Cardiac septum (tissue), 1 donor: ENCODE measurements at regions not wholly inside any gene's neighbourhood (a gene's known extent, or its start where the extent isn't known, plus 50 kb on each side); places are given as distances from the start of the nearest gene placed in this dataset.

Source experiments
- DNase-seq: peaks from one replicate; pipeline ENCODE4 v3.0.0-alpha.2; 2020; ENCODE audit warnings: low spot score
- intact Hi-C: fragments of 100-400 bp; cut with DNase I; formaldehyde crosslinking; loops from one replicate; pipeline ENCODE4 v1.14.0; 2022
- donor health status: DM: no; HTN: no; CAD: no.

DNA sequence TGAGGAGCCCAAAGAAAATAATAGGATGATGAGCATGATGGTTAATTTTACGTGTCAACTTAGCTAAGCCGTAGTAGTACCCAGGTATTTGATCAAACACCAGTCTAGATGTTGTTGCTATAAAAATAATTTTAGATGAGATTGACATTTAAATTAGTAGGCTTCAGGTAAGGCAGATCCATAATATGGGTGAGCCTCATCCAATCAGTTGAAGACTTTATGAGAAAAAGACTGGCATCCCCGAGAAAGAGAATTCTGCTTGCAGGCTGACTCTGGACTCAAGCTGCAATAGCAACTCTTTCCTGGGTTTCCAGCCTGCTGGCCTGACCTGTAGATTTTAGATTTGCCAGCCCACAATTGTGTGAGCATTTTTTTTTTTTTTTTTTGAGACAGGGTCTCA lies 192.8 kb upstream of the LNX1 start:
- intact Hi-C loops: no loop called here
- DNase-seq: no peak

DNA sequence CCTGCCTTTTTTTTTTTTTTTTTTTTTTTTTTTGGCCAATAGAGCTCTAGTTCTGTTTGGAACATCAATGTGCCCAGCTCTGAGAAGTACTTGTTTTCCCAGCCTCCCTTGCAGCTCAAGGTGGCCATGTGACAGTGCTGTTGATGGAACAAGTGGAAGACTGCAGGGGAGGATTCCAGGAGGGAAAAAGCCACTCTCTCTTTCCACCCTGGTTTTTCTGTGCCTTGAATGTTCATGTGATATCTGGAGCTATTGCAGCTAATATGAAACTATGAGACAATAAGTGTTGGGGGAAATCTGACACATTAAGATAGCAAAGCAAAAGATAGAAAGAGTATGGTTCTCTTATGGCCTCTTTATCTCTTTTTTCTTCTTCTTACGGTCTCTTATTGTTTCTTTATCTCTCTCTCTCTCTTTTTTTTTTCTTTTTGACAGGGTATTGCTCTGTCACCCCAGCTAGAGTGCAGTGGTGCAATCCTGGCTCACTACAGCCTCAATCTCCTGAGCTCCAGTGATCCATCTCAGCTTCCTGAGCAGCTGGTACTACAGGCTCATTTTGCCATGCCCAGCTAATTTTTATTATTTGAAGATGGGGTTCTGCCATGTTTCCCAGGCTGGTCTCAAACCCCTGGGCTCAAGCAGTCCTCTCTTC lies 192.0 kb upstream of the LNX1 start:
- intact Hi-C loops: no loop called here
- DNase-seq: no peak

DNA sequence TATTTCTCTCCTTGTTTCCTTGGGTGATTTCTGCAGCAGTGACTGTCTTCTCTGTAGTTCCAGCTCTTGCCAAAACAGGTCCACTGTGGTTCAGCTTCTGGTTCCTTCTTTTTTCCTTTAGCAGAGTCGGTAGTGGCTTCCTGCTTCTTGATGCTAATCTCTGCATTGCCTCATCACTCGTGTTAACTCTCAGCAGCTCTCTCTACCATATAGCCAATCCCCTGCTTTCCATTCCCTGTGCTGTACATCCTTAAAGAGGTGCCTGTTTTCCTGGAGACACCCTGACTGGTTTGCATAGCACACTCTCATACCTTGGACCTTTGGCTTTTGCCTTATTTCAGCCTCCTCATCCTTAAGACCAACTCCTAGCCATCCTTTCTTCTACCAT lies 191.2 kb upstream of the LNX1 start:
- DNase-seq: no peak
- intact Hi-C loops: no loop called here

DNA sequence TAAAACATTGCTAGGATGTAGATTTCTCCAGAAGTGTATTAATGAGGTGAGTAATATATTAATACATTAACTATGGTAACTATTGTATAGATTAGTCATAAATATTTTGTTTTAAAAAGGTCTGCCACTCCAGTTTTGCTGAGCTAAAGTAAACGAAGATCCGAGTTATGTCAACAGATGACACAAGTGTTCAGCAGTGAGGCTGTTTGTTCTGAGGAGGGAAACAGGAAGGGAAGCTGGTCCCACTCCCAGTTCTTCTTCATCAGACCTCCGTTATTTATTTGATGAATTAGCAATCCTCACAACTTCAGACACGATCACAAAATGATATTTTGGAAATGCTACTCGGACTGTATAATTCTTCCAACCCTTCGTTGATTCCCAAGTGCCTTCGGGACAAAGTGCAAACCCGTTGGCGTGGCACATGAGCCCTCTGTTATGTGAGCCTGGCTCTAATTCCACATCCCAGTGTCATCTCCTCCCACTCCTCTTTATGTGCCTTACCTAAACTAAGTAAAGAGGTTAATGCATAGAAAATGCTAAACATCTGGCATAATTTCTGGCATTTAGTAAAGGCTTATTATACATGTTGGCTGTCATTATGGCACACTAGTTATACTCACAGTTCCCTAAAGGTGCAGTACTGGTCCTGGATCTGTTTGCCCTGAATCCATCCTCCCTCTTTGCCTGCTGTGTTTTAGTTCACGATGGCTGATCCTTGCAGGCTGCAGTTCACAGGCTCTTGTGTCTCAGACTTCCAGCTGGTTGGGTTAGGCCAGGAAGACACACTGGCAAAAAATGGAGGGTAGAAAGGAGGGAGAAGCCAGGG lies 190.6 kb upstream of the LNX1 start:
- intact Hi-C loops: no loop called here
- DNase-seq: no peak

DNA sequence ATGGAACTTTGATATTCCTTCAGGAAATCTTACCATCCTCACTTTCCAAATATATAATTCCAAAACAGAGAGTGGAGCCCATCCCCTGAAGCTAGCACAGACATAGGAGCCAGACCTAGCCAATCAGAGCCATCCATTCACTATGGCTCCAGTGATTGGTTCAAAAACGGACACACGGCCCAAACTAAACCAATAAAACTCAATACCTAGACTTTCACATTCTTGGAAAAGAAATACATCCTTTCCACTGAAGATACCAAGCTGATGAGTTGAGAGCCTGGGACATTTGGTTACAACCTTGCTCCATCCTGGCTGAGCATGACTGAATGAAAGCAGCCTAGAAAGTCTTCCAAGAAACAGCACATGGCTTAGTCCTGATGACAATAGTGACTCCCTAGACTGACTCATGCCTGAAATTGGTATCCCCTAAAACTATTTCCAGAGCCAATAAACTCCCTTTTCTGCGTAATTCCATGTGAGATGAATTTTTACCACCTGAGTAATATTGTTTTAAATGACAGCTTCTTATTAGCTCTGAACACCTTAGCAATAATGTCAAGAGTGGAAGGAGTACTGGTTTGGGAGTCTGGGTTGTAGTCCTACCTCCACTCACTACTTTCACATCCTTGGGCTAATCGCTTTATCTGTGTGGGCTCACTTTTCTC lies 189.6 kb upstream of the LNX1 start:
- no peak for DNase-seq
- intact Hi-C loops: no loop called here

DNA sequence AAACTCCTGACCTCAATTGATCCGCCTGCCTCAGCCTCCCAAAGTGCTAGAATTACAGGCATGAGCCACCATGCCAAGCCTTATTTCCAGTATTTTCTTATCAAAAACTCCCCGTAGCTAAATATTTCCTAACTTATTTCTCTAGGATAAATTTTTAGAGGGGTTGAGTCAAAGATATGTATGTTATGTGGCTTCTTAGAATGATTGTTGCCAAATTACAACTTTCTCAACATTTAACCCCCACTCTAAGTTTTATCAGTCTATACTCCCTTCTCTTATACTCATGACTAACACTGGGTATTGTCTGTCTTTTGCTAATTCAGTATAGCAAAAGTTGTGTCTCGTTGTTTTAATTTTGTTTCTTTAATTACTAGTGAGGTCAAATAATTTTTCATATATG lies 187.7 kb upstream of the LNX1 start:
- DNase-seq: no peak
- intact Hi-C loops: no loop called here

DNA sequence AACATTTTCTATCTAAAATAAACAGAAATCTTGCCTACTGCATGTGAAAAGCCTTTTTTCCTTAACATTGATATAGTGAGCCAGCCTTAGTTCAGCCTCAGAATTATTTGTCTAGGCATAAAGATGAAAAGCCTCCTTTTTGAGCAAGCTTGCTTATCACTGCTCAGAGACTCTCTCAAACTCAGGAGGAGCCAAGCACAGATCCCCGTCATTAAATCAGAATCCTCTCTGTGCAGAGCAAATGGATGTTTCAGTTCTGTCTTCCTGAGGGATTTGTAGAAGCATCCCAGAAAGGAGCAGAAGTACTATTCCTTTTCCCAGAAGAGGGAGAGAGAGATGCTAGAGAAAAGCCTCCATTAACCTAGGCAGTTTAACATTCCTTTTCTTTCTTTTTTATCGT lies 186.9 kb upstream of the LNX1 start:
- no peak for DNase-seq
- intact Hi-C loops: no loop called here

DNA sequence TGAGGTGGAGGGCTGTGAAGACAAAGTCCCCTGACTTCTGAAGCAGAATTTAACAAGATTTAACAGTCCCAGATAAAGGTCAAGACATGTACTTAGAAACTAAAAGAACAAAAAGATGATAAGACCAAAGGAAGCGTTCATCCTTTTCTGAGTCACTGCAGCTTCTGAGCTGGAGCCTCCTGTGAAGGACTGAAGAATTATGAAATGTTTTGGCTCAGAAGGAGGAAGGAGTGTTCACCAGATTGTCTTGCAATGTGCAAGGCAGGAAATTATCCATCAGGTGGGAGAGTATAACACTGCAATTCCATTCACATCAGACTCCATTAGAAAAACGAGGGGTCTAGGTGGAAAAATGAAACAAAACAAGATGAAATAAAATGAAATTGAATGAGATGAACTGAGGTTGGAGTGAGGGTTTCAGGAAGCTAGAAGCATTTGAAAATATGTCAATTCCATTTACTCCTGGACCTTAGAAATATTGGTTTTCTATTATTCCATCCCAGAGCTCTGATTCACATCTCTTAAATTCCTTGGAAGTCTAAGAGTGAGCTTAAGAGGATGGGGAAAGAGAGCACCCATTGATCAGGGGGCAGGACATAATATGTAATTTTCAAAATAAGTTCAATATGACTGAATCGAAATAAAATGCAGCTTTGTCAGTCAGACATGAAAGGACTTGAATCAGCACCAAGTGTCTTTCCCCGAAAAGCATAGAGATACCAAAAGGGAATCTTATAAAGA lies 186.1 kb upstream of the LNX1 start:
- intact Hi-C loops: no loop called here
- DNase-seq: no peak

DNA sequence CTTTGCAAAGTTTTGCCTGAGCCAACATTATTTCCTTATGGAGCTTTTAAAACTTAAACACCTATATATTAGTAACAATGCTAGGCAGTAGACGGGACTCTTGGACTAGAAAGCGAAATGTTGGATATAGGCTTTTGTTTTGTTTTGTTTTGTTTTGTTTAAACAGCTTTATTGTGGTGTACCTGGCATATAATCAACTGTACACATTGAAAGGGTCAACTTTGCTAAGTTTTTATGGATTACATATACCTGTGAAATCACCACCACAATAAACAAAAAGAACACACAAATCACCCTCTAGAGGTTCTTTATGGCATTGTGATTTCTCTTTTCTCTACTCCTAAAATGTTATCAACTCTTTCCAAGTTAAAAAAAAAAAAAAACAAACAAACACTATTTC lies 184.9 kb upstream of the LNX1 start:
- intact Hi-C loops: no loop called here

DNA sequence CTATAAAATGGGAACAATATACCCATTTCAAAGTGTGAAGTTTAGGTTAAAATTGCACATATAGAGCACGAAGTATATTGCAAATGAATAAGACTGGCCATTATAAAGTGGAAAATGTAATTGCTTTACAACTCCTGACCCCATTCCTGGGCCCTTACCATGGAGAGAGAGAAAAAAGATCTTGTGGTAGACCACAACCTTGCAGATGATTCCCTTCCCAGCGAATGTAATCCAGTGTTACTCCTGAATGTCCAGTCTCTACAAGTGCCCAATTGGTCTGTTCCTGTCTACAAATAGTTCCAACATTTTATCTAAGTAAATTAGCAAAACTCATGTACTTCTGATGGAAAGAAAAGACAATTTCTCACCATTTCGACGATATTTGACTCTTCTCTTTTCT lies 184.1 kb upstream of the LNX1 start:
- no peak for DNase-seq
- intact Hi-C loops: no loop called here

More for the DNA sequence above, 184.9 kb upstream of the LNX1 start:
- no peak for DNase-seq

DNA sequence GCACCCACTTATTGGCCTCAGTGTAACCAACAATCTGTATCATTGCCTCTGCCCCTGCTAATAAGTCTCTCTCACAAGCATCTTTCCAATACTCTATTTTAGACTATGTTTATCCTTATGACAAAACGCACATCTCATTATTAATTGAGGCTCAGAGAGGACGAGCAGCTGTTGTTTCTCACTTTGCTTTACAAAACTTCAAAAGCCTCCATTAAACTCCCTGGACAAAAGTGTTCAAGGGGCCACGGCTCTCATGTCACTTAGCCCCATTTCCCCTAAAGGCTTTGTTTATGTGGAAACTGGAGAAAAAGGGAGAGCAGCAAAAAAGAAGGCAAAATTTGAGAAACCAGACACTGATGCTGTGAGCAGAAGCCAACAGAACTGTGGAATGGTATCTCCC lies 180.0 kb upstream of the LNX1 start:
- intact Hi-C loops: no loop called here
- no peak for DNase-seq

DNA sequence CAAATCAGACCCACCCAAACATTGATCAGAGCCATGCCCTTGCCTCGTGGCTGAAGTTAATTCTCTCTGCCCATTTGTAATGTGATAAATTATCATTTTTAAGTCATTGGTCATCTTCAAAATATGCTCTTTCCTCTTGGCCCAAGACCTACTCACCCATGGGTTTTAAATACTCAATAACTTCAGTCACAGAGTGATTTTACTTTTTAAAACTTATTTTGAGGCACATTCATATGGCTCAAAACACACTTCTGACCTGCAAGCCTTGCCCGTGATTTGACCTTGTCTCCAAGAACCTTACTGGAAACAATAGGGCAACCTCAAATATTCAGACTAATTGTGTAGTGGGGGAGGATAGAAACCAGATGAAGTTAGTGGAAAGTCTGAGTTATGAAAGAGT lies 176.2 kb upstream of the LNX1 start:
- intact Hi-C loops: no loop called here
- no peak for DNase-seq

DNA sequence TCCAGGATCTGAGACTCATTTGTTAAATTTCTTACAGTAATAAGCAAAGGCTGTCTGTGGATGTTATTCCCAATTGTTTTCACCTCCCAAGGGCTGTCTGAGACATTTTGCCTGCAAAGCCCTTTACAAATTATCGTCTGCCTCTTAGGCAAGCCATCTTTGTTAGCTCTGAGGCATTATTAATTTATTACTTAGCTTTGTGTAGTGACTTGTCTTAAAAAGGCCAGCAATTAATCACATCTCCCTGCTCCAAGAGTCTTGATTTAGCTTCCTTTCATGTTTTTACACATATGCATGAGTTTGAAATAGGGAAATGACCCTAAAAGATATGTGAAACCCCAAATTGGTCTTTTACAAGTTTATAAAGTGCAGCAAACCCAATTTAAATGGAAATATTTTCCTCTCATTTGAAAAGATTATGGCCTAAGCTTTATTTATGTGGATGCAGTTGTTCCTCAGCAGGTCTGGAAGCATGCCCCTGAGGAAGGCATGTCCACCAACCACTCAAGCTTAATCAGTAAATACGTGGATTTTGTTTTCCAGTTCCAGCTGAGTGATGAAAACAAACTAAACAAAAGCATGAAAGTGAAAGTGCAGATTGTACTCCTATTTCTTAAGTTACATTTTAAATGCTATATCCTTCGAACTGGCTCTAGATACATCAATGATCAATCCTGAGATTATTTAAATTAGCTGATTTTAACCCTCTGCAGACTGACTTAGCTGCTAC lies 173.6 kb upstream of the LNX1 start:
- DNase-seq: no peak
- intact Hi-C loops: no loop called here

DNA sequence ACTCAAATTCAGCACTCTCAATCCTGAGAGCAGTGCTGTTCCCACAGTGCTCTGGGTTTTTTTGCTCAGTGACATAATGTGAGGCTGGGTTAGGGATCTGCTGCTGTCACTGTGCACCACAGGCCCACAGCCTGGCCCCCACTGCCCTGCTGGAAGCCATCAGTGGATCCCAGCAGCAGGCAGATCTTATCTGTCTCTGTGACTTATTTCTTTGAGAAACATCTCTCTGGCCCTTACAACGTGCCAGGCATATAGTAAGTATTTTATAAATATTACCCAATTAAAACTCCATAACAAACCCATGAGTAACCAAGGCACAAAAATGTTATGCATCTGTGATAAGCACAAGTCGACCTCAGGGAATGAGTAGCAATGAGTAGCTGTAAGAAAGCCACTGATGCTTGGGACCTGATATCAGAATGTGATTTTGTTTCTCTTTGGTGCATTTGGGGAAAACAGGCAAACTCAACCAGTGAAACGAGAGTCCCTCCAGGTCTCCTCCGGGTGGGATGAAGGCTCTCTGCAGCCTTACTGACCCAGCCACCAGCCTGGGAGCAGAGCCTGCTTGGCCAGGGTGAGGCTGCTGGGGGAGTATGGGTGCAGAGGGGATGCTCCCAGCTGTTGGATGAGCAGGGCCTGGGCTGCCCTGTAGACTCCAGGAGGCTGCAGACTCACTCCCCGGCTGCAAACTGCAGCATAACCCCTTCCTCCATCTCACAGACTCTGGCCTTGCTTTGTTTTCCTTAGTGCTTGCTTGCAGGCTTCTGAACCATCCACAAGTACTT lies 172.7 kb upstream of the LNX1 start:
- intact Hi-C loops: no loop called here
- DNase-seq: no peak

DNA sequence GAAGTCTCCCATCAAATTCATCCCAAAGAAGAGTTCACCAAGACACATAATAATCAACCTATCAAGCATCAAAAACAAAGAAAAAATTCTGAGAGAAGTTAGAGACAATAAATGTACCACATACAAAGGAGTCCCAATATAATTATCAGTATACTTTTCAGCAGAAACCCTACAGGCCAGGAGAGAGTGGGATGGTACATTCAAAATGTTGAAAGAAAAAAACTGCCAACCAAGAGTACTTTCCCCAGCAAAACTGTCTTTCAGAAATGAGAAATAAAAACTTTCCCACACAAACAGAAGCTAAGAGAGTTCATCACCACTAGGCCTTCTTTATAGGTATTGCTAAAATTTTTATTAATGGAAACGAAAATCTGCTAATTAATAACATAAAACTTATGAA lies 164.4 kb upstream of the LNX1 start:
- intact Hi-C loops: no loop called here
- no peak for DNase-seq

DNA sequence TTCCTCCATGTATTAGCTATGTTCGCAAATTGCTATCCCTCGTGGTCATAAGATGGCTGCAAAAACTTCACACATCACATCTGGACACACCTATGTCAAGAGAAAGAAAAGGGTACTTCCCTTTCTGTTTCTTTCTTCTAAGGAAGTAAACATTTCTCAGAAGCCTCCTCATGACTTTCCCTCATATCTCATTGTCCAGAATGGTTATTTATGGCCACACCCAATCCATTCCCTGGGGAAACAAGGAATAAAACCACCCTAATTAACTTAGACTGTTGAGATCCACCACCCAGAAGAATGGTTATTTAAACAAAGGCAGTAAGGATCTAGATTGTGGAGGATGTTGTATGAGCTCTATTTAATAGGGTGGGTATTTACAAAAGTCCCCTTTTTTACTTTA lies 160.8 kb upstream of the LNX1 start:
- intact Hi-C loops: no loop called here
- no peak for DNase-seq

DNA sequence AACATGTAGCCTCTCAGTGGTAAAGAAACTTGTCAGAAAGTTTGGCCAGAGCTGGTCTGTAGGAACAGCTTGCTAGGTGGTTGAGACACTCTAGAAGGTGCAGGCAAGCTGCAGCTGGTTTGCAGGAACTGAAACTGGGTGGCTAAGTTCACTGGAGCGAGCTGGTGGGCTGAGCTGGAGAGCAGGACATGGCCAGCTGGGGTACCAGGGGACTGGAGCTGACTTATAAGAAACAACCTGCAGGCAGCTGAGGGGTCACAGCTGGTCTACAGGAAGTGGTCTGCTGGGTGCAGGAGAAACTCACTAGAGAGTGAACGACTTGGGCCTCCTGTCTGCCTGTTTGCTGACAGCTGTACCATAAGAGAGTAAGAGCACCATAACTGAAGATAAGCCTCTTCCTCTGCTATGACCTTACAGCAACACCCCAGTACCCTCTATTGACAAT lies 157.1 kb upstream of the LNX1 start:
- intact Hi-C loops: no loop called here
- DNase-seq: no peak

DNA sequence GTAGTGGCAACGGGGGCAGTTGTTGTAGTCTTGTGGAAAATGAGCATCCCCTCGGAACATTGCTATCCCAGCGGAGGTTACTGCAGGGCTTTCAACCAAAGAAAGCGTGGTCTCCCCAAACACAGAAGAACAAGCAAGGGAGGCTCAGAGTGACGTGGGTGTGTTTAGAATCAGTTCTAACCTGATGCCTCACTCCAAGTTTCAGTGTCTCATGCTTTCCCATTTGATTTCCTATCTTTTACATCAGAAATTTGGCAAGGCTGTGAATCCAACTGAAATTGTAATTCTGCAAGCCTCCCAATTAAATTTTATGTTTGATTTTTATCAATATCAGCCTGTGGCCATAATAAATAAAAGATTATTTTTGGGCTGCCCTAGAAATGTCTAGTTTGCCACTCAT lies 156.1 kb upstream of the LNX1 start:
- intact Hi-C loops: no loop called here
- no peak for DNase-seq
